HEK293T (cell line): ENCODE measurements at regions not wholly inside any gene's neighbourhood (a gene's known extent, or its start where the extent isn't known, plus 50 kb on each side); places are given as distances from the start of the nearest gene placed in this dataset.

Experiments
- CTCF ChIA-PET: fragments of 350-600 bp; formaldehyde crosslinking; extraction: SDS; loops from one replicate; lab custom pipeline; 2021; ENCODE audit warnings: antibody characterized with exemption, inconsistent platforms; lab: Yijun Ruan, JAX
- POLR2A ChIA-PET: fragments of 350-600 bp; formaldehyde crosslinking; extraction: SDS; loops from one replicate; lab custom pipeline; 2020; ENCODE audit warnings: antibody characterized with exemption, inconsistent platforms; lab: Yijun Ruan, JAX
- DNase-seq: peaks from one replicate; pipeline ENCODE4 v3.0.0; 2012; ENCODE audit warnings: mixed read lengths; ENCODE audit errors: extremely low spot score
- ARNT ChIP-seq: fragments of 450-650 bp; IDR thresholded peaks from 2 replicates; pipeline ENCODE4 v1.6.1; 2017; ENCODE audit warnings: mild to moderate bottlenecking
- BHLHE40 ChIP-seq: fragments of 450-650 bp; IDR thresholded peaks from 2 replicates; pipeline ENCODE4 v1.6.1; 2016; ENCODE audit warnings: mild to moderate bottlenecking, moderate library complexity, borderline replicate concordance
- CTBP1 ChIP-seq: fragments of 450-650 bp; IDR thresholded peaks from 2 replicates; pipeline ENCODE4 v1.6.1; 2016; ENCODE audit warnings: borderline replicate concordance
- ELF4 ChIP-seq: fragments of 450-650 bp; IDR thresholded peaks from 2 replicates; pipeline ENCODE4 v1.6.1; 2017; ENCODE audit warnings: antibody characterized with exemption
- FOXA1 ChIP-seq: fragments of 450-650 bp; IDR thresholded peaks from 2 replicates; pipeline ENCODE4 v1.6.1; 2016; ENCODE audit warnings: mild to moderate bottlenecking
- FOXK2 ChIP-seq: fragments of 450-650 bp; IDR thresholded peaks from 2 replicates; pipeline ENCODE4 v1.6.1; 2016; ENCODE audit warnings: mild to moderate bottlenecking
- FOXM1 ChIP-seq: fragments of 450-650 bp; IDR thresholded peaks from 2 replicates; pipeline ENCODE4 v1.6.1; 2017; ENCODE audit warnings: mild to moderate bottlenecking, borderline replicate concordance
- HDGF ChIP-seq: fragments of 450-650 bp; IDR thresholded peaks from 2 replicates; pipeline ENCODE4 v1.6.1; 2017; ENCODE audit warnings: antibody characterized with exemption, borderline replicate concordance
- L3MBTL2 ChIP-seq: fragments of 450-650 bp; conservative IDR thresholded peaks from 2 replicates; pipeline ENCODE4 v1.6.1; 2016; ENCODE audit warnings: mild to moderate bottlenecking
- LEF1 ChIP-seq: fragments of 450-650 bp; IDR thresholded peaks from 2 replicates; pipeline ENCODE4 v1.6.1; 2017; ENCODE audit warnings: mild to moderate bottlenecking, borderline replicate concordance
- NFRKB ChIP-seq: fragments of 450-650 bp; IDR thresholded peaks from 2 replicates; pipeline ENCODE4 v1.6.1; 2016; ENCODE audit warnings: mild to moderate bottlenecking, moderate library complexity
- SP1 ChIP-seq: fragments of 450-650 bp; IDR thresholded peaks from 2 replicates; pipeline ENCODE4 v1.6.1; 2017
- SUZ12 ChIP-seq: fragments of 450-650 bp; IDR thresholded peaks from 2 replicates; pipeline ENCODE4 v1.6.1; 2016; ENCODE audit warnings: mild to moderate bottlenecking
- TARDBP ChIP-seq: fragments of 450-650 bp; IDR thresholded peaks from 2 replicates; pipeline ENCODE4 v1.6.1; 2016
- ZNF384 ChIP-seq: fragments of 450-650 bp; IDR thresholded peaks from 2 replicates; pipeline ENCODE4 v1.6.1; 2016
- TF ChIP-seq, protein P1 (sequence below): fragments of 450-650 bp; IDR thresholded peaks from 2 replicates; pipeline ENCODE4 v1.6.1; 2016

GRCh38 chr17:71975331-71975801, 145.5 kb upstream of the SOX9 start:
- TF ChIP-seq ELF4: no peak
- no peak for TF ChIP-seq BHLHE40
- ChIA-PET POLR2A (no interaction called here), CTCF (no interaction called here)
- no peak for DNase-seq

- ChIA-PET CTCF (no interaction called here), POLR2A (no interaction called here)
- TF ChIP-seq HDGF (no peak), ZNF384 (0 out of 2 replicates have a peak, but pooled peaks have one; percentile 0), L3MBTL2 (no peak), FOXK2 (no peak), NFRKB (no peak)
- no peak for DNase-seq
Observed at GRCh38 chr17:71976011-71976649, 144.7 kb upstream of the SOX9 start.

DNA sequence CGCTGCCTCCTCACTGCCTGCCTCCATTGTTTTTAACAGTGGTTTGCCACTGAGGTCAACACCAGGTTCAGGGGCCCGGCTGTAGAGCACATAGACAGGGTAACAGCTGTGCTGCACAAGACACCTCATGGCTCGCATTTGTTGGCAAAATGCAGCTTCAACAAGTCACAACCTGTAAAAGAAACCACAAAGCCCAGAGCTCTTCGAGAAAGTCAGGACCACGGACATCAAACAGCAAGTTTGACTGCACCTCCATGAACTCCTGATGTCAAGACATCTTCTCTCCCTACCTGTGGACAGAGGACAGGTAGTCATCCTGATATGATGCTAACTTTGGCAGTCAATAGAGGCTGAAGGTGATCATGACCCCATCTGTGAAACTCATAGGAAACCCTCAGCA, 142.4 kb upstream of the SOX9 start:
- DNase-seq: no peak
- CTCF ChIA-PET: interaction anchor here (0.7 kb wide), 1 partner anchor 110 kb away, joined by 5 read pairs; no protein-coding TSS in a partner anchor
- POLR2A ChIA-PET: interaction anchor here (0.8 kb wide), 1 partner anchor 213 kb away, joined by 3 read pairs; no protein-coding TSS in a partner anchor
- TF ChIP-seq L3MBTL2: no peak
- no peak for TF ChIP-seq BHLHE40
- TF ChIP-seq, protein P1, sequence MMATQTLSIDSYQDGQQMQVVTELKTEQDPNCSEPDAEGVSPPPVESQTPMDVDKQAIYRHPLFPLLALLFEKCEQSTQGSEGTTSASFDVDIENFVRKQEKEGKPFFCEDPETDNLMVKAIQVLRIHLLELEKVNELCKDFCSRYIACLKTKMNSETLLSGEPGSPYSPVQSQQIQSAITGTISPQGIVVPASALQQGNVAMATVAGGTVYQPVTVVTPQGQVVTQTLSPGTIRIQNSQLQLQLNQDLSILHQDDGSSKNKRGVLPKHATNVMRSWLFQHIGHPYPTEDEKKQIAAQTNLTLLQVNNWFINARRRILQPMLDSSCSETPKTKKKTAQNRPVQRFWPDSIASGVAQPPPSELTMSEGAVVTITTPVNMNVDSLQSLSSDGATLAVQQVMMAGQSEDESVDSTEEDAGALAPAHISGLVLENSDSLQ: no peak
- no peak for TF ChIP-seq ZNF384
- TF ChIP-seq ARNT: no peak
- TF ChIP-seq TARDBP: no peak
- no peak for TF ChIP-seq SUZ12
- TF ChIP-seq FOXM1: no peak
- no peak for TF ChIP-seq ELF4
- no peak for TF ChIP-seq FOXA1
- no peak for TF ChIP-seq CTBP1
- TF ChIP-seq HDGF: no peak
- TF ChIP-seq NFRKB: no peak
- TF ChIP-seq LEF1: no peak
- TF ChIP-seq SP1: no peak
- no peak for TF ChIP-seq FOXK2

DNA sequence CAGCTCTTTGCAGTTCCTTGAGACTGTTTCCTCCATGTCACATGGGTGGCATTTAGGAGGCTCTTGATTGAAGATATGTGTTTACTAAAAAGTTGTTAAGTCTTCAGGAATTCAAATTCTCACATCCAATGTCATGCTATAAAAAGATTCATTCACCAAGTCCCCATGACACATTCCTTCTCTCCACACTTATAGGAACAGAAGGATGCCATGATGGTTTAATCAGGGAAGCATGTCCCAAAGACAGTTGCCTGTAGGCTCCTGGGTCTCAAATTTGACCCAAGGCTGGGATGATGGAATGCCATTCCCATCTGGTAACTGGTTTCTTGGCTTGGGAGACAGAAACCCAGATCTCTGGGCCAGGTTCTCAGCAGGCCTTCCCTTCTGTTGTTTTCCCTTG, 140.6 kb upstream of the SOX9 start:
- no peak for DNase-seq
- POLR2A ChIA-PET: no interaction called here
- CTCF ChIA-PET: no interaction called here
- no peak for TF ChIP-seq CTBP1
- no peak for TF ChIP-seq HDGF
- no peak for TF ChIP-seq ZNF384
- TF ChIP-seq BHLHE40: no peak
- no peak for TF ChIP-seq LEF1
- no peak for TF ChIP-seq SP1
- TF ChIP-seq ELF4: no peak
- TF ChIP-seq FOXK2: no peak
- TF ChIP-seq ARNT: no peak
- TF ChIP-seq FOXA1: no peak
- TF ChIP-seq TARDBP: no peak
- TF ChIP-seq, protein P1: no peak
- no peak for TF ChIP-seq NFRKB
- no peak for TF ChIP-seq FOXM1
- TF ChIP-seq SUZ12: no peak
- no peak for TF ChIP-seq L3MBTL2

- no peak for DNase-seq
- TF ChIP-seq BHLHE40 (no peak), FOXM1 (no peak), NFRKB (no peak), CTBP1 (no peak), ARNT (no peak), FOXK2 (no peak), FOXA1 (no peak), L3MBTL2 (no peak), SUZ12 (no peak)
- ChIA-PET POLR2A (no interaction called here), CTCF (no interaction called here)
Observed at GRCh38 chr17:71983828-71984227, 137.0 kb upstream of the SOX9 start.

- TF ChIP-seq L3MBTL2 (no peak), ZNF384 (no peak), HDGF (no peak), TARDBP (no peak), ELF4 (no peak), FOXM1 (no peak), SP1 (no peak), NFRKB (no peak), FOXK2 (no peak), SUZ12 (no peak), BHLHE40 (no peak), LEF1 (no peak), FOXA1 (no peak), ARNT (no peak), CTBP1 (no peak)
- TF ChIP-seq, protein P1: no peak
- no peak for DNase-seq
- POLR2A ChIA-PET: no interaction called here
- CTCF ChIA-PET: no interaction called here
Observed at GRCh38 chr17:71985111-71986039, 135.4 kb upstream of the SOX9 start.
